OCI-LY1 (cell line): ENCODE measurements at regions not wholly inside any gene's neighbourhood (a gene's known extent, or its start where the extent isn't known, plus 50 kb on each side); places are given as distances from the start of the nearest gene placed in this dataset.

ENCODE experiments used
- CTCF ChIP-seq: fragments of 200-600 bp; sonication (generic), shearing (Covaris generic); IDR thresholded peaks from 2 replicates; pipeline ENCODE4 v1.5.1; 2017; ENCODE audit warnings: mild to moderate bottlenecking, antibody characterized with exemption, low read length, moderate library complexity, mixed read lengths
- EZH2 ChIP-seq: fragments of 200-600 bp; sonication (generic), shearing (Covaris generic); IDR thresholded peaks from 2 replicates; pipeline ENCODE4 v1.8.0; 2017; ENCODE audit warnings: borderline replicate concordance, mixed run types, mild to moderate bottlenecking, antibody characterized with exemption, low read length, moderate library complexity, mixed read lengths

DNA sequence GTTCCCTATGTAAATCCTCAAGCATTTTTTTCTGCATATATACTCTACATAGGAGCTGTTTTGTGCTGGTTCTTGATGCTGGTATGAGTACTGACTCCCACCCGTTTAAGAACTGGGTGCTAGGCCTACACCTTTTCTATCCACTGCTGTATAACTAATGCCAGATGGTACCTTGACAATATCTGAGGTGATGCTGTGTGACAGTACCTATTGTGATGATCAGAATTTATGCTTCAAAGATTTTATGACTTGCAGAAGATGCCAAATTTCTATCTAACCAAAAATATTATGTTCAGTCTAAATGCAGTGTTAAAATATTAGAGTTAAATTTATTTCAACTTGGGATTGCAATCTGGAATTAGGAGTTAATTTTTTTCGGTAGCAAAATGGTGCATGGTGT is 272.3 kb upstream of the NOVA1 start:
- no peak for TF ChIP-seq CTCF
- TF ChIP-seq EZH2 = no peak
